HL-60 (cell line): ENCODE measurements at regions not wholly inside any gene's neighbourhood (a gene's known extent, or its start where the extent isn't known, plus 50 kb on each side); places are given as distances from the start of the nearest gene placed in this dataset.

Source experiments
- DNase-seq, 2 experiments: peaks; one replicate each; pipeline ENCODE4 v3.0.0-alpha.2; 2010 to 2020; ENCODE audit warnings: low read depth in 1 of 2, low spot score in 1 of 2
- H3K27ac ChIP-seq: fragments of 250-450 bp; sonication (Bioruptor Pico); replicated peaks from 2 replicates; pipeline ENCODE4 v1.5.1; 2020; ENCODE audit warnings: mild to moderate bottlenecking, moderate library complexity
- H3K27me3 ChIP-seq: fragments of 250-450 bp; sonication (Bioruptor Pico); 2 replicates; pipeline ENCODE4 v1.5.1; 2021; ENCODE audit warnings: mild to moderate bottlenecking, moderate library complexity; ENCODE audit not compliant: insufficient read depth, poor library complexity, severe bottlenecking
- H3K4me3 ChIP-seq: replicated peaks from 2 replicates; pipeline ENCODE4 v1.5.1; 2011; ENCODE audit warnings: mild to moderate bottlenecking, control low read depth, low read length; ENCODE audit not compliant: insufficient read depth
- CTCF ChIP-seq: IDR thresholded peaks from one replicate; pipeline ENCODE4 v1.5.1; 2011; ENCODE audit warnings: low read length, control low read depth, inconsistent platforms; ENCODE audit not compliant: insufficient read depth
- GABPA ChIP-seq: IDR thresholded peaks from 2 replicates; pipeline ENCODE4 v1.6.1; 2012; ENCODE audit warnings: low read depth
- POLR2AphosphoS5 ChIP-seq: IDR thresholded peaks from 2 replicates; pipeline ENCODE4 v1.6.1; 2012; ENCODE audit warnings: low read depth
- REST ChIP-seq: IDR thresholded peaks from 2 replicates; pipeline ENCODE4 v1.6.1; 2012; ENCODE audit warnings: low read depth; ENCODE audit not compliant: insufficient replicate concordance
- SPI1 ChIP-seq: IDR thresholded peaks from 2 replicates; pipeline ENCODE4 v1.6.1; 2012; ENCODE audit warnings: low read depth, mild to moderate bottlenecking, borderline replicate concordance

- no peak overlapping the region for H3K4me3 ChIP-seq
- TF ChIP-seq SPI1 = no peak
- no peak for TF ChIP-seq POLR2AphosphoS5
- peak; percentile 85 for TF ChIP-seq CTCF
- no peak for TF ChIP-seq GABPA
- no peak for TF ChIP-seq REST
- peaks cover 2% of the 10 kb centered on the region for H3K27me3 ChIP-seq
- no peak overlapping the region for H3K27ac ChIP-seq
- peak in 1 of 2 experiments; percentile 29 for DNase-seq
These were observed 51.8 kb upstream of the FAM89A start for GRCh38 chr1:231091831-231092301.

- no peak overlapping the region for H3K4me3 ChIP-seq
- H3K27ac ChIP-seq = no peak overlapping the region
- no peak for DNase-seq
- peaks cover 2% of the 10 kb centered on the region for H3K27me3 ChIP-seq
- no peak for TF ChIP-seq CTCF
- TF ChIP-seq REST = no peak
- no peak for TF ChIP-seq GABPA
- TF ChIP-seq SPI1 = no peak
- no peak for TF ChIP-seq POLR2AphosphoS5
These were observed 51.4 kb upstream of the FAM89A start for GRCh38 chr1:231091415-231091814.
